M059J (cell line): ENCODE measurements at regions not wholly inside any gene's neighbourhood (a gene's known extent, or its start where the extent isn't known, plus 50 kb on each side); places are given as distances from the start of the nearest gene placed in this dataset.
A peak's percentile ranks its signal among the peaks of the same experiment; 100 is the strongest.

Experiments used
- DNase-seq: peaks from one replicate; pipeline ENCODE4 v3.0.0-alpha.2; 2012; ENCODE audit warnings: low read depth

DNA sequence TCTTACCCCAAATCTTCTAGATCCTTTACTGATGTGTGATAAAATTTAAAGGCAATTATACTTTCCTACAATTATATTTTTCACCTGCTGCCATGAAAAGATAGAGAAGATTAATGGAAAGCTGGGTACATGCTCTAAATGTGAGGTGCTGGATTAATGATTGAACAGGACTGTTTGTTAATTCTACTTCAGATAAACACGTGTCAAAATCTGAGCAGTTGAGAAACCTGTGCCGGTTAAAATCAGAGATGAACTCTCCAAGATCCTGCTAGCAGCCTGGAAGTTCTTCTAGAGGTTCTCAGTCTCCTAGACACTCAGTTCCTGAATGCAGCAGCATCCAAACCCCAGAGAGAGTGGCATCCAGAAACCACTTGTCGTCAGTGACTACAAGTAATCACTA is 69.2 kb downstream of the INHBA start:
- DNase-seq: no peak

GRCh38 chr7:41630741-41631140 is 72.1 kb downstream of the INHBA start:
- peak; percentile 37 for DNase-seq

DNA sequence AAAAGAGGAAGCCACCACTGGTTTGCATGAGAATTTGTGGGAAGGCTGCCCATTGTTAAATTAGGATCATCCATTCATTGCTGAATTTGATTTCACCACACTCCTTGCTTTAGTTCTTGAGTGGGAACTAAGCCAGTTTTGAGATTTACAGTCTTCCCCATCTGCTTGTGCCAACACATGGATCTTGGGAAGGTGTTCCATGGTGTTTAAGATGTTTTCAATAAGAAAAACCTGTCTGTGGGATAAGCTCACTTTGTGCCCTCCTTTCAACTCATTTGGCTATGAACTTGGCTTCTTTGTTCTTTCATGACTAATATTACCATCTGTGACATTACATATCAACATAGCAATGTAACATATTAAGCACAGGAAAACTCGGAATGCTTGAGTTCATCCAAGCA is 73.2 kb downstream of the INHBA start:
- DNase-seq: no peak

DNA sequence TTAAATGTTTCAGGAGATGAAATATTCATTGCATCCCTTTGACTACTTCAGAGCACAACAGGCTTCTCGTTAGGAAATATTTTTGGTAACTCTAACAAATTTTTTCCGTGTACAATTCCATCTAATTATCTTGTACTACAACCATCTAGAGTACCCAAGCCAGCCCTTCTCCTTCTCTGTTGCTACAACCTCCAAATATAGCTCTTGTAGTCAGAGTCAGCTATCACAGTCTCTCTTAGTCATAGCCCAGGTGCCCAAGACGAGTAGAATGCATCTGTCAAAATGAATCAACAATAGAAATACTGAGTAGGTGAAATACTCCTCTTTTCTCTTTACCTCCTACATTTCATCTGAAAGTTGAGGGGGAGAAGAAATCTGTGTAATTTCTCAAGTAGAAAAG is 74.0 kb downstream of the INHBA start:
- peak; percentile 48 for DNase-seq

- no peak for DNase-seq
Observed at GRCh38 chr7:41627645-41628298, 75.1 kb downstream of the INHBA start.

DNA sequence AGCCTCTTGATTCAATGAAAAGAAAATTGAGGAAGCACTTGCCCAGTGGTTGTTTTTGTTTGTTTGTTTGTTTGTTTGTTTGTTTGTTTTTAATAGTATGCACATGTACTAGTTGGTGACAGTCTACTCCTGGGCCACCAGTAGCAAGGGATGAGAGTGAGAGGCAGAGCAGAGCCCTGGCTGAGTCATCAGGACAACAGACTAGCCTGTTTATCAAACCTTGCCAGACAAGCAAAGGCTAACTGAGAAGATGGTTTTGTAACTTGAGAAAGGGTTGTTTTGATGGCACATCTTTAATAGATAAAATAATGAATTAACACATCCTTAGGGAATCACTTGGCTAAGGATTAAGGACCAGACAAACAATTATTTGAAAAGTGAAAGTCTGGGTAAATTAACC is 78.1 kb downstream of the INHBA start:
- peak; percentile 67 for DNase-seq

DNA sequence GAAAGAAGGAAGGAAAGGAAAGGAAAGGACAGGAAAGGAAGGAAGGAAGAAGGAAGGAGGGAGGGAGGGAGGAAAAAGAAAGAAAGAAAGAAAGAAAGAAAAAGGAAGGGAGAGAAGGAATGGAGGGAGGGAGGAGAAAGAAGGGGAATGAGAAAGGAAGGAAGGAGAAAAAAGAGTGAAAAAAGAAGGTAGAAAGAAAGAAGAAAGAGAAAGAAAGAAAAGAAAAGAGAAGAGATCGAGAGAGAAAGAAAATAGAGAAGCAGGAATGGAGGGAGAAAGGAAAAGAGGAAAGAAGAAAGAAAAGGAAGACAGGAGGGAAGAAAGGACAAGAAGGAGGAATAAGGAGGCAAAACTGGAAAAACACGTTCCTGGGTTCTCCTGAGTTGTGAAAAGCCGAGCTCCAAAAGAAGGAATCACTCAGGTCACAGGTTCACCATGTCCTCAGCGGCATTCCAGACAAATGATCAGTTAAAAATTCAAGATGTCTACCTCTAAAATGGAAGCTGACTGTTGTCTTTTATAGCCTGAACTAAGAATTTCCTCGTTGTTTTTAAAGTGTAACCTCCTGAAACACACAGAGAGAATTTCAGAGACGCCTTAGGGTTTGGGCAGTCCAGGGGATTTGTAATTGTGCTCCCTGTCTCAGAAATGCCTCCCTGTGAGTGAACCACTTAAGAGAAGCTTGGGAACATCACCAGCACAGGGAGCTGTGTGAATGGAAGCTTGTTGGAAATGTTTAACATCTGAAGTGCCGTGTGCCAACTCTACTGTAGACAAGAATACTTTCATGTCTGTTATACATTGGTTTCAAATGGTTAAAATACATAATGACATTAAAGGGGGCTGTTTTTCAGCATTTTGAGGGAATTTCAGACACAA is 80.7 kb downstream of the INHBA start:
- DNase-seq: peak; percentile 58

DNA sequence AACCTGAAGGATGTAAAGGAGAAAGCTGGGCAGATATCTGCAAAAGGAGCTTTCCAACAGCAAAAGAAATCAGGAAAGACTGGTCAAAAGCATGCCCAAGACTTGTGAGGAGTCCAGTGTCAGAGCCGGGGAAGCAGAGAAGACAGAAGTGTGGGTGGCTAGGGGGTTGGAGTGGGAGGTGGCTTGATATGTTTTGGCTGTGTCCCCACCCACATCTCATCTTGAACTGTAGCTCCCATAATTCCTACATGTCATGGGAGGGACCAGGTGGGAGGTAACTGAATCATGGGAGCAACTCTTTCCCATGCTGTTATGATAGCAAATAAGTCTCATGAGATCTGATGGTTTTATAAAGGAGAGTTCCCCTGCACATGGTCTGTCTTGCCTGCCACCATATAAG is 84.9 kb downstream of the INHBA start:
- DNase-seq: no peak

DNA sequence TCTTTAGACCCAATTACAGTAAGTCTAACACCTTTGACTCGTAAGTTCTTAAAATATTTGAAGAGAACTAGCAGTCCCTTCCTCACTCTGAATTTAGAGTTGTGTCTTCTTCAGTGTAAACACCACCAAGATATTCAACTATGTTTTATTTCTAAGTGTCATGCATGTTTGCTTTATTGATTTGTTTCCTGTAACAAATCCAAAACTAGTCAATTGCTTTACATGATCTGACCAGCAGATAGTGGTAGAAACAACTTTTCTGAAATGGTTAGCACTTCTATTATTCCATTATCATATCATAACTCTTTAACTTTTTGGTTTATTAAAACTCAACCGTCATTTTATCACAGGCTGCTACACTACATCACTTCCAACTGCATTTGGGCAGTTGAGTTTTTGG is 90.1 kb downstream of the INHBA start:
- no peak for DNase-seq

DNA sequence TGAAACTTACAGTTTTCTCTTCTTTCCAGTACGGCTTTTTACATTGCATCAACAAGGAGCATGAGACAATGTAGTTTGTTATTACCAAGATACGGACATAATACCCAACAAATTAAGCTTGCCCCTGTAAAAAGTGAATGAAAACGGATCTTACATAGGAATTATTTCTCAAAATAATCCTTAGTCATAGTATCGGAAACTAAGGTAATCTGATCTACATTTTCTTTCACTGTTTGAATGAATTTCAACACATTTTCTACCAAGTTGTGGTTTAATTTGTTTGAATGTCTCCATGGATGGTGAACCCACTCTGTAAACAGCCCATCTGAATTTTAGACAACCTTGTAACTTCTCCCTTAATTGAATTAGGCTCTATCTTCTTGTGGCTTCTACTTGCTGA is 90.5 kb downstream of the INHBA start:
- no peak for DNase-seq

DNA sequence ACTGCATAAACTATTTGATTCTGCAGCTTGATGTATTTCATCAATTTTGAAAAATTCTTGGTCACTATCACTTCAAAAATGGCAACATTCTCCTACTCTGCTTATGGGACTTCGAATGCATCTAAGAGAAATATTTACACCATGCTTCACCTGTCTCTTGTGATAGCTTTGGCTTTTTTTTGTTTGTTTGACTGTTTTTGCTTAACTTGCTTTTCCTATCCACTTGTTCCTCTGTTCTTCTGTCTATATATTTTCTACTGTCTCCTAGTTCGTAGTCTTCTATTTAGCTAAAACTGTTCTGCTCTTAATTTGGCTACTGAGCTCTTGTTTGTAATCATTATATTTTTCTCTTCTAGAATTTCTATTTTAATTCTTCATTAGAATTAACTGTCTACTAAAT is 94.4 kb downstream of the INHBA start:
- DNase-seq: no peak

DNA sequence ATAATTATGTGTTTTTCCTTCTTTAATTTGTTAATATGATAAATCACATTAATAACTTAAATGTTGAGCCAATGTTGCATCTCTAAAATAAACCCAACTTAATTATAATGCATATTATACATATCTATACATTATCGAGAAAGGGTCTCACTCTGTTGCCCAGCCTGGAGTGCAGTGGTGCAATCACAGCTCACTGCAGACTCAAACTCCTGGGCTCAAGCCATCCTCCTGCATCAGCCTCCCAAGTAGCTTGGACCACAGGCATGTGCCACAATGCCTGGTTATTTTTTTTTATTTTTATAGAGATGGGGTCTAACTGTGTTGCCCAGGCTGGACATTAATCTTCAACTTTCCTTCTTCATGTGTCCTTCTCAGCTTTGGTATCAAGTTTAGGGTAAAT is 98.9 kb downstream of the INHBA start:
- DNase-seq: no peak

DNA sequence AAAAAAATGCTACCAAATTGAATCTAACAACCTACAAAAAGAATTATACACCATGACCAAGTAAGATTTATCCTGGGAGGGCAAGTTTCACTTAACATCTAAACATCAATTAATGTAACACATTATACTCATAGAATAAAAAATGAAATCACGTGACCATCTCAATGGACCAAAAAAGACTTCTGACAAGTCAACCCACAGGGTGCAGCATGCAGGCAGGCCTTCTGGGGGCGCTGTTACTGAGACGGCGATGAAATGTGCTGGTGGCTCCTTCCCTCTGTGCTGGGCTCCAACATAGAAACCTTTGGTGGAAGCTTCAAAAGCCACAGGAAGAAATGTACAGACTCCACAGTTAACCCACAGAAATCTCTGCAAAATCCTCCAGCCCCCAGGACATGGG is 103.1 kb downstream of the INHBA start:
- DNase-seq: no peak

DNA sequence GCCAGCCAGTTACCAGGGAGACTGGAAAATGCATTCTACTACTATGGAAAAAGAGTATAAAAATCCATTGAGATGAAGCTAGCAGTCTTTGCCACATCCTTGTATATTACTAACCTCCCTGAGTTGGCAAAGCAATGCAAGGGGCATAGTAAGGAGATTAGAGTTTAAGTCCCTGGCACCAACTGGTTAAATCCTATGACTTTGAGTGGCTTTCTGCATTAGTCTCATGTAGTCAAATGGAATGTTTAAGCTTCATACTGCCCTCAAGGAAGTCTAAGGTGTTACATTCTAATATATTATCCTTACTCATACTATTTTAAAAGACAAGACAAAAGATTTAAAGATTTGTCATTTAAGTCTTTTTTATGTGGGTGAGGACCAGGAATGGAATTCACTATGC is 110.1 kb downstream of the INHBA start:
- no peak for DNase-seq

GRCh38 chr7:41592236-41592635 is 110.7 kb downstream of the INHBA start:
- no peak for DNase-seq

- no peak for DNase-seq
Observed at GRCh38 chr7:41590986-41591385, 111.9 kb downstream of the INHBA start.

DNA sequence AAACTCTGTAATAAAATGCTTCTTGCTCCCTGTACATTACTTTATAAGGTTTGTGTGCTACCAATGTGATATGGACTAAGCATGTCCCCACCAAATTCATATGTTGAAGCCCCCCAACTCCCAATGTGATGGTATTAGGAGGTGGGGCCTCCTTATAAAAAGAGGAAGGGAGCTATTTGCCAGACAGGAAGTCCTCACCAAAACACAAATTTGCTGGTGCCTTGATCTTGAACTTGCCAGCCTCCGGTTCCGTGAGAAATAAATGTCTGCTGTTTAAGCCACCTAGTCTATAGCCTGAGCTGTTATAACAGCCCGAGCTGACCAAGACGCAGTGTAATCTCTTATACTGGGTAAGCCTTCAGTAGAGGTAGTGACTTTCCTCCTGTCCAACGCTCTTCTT is 114.5 kb downstream of the INHBA start:
- DNase-seq: no peak

DNA sequence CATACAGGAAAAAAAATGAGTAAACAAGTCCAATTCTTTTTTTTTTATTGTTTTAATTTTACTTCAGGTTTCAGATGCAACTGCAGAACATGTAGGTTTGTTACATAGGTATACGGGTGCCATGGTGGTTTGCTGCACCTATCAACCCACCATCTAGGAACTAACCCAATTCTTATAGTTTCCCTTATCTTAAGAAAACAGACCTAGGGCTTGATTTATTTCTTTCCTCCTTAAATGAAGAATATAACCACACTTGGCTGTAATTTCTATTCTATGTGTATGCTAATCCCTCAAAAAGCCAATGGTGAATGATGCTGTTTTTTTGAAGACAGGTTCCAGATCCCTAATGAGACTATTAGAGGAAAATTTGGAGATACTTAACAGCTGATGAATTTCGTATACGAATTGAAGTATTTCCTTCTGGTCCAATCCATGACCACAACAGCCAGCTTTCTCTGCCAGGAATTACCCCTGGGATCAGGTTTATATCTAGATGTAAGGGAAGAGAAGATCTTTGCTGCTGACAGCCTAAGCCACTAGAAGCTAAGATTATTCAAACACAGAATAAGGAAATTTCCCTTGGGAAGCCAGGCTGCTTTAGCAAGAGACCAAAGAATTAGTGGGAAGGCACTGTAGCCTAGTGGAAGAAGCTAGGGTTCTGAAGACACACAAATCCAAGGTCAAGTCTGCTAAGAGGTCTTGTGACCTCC is 115.8 kb downstream of the INHBA start:
- no peak for DNase-seq

DNA sequence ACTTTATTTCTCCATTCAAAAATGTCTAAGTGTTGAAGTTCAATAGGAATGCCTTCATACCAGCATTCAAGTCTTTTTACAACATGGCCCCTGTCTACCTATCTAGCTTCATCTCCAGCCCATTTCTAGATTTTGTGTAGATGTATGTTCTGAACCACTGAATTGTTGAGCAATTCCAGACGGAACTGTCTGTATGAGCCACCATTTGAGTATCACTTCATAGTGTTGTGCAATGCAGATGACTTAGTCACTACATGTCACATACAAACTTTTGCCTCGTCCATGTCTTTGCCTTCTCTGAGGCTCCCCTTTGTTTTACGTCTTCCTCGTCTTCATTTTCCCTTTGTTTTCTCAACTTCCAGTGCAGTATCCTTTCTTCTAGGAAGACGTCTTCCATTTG is 118.1 kb downstream of the INHBA start:
- DNase-seq: no peak

DNA sequence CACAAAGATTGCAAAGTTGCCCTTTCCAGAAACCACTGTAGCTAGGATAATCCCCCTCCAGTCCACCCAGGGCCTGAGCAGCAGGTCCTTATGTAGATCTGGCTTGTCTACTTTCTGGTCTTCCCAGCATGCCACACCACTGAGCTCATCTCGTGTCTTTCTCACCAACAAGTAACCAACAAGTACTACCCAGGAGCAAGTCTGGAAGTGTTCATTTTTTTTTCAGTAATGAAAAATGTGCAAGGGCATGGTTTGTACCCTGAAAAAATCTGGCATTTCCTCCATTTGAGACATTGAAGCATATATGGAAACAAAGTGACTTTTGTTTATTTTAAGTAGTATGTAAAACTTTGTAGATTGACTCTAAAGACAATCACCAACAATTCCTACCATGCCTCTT is 120.8 kb downstream of the INHBA start:
- DNase-seq: no peak

DNA sequence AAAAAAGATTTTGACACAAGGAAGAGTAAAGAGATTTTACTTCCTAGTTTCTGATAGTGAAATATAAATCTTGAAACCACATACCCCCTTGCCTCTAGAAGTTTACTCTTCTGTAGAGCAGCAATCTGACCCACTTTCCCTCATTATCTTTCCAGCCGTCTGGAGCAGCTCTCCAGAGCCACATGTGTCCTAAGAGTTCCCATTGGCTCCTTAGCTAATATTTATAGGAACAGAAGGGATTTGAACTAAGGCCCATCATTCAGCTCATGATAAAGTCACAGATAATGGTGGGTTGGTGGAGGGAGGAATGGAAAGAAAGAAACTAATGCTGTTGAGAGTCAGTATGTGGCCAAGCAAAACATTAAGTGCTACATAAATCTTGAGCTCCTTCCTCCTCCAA is 121.8 kb downstream of the INHBA start:
- no peak for DNase-seq

DNA sequence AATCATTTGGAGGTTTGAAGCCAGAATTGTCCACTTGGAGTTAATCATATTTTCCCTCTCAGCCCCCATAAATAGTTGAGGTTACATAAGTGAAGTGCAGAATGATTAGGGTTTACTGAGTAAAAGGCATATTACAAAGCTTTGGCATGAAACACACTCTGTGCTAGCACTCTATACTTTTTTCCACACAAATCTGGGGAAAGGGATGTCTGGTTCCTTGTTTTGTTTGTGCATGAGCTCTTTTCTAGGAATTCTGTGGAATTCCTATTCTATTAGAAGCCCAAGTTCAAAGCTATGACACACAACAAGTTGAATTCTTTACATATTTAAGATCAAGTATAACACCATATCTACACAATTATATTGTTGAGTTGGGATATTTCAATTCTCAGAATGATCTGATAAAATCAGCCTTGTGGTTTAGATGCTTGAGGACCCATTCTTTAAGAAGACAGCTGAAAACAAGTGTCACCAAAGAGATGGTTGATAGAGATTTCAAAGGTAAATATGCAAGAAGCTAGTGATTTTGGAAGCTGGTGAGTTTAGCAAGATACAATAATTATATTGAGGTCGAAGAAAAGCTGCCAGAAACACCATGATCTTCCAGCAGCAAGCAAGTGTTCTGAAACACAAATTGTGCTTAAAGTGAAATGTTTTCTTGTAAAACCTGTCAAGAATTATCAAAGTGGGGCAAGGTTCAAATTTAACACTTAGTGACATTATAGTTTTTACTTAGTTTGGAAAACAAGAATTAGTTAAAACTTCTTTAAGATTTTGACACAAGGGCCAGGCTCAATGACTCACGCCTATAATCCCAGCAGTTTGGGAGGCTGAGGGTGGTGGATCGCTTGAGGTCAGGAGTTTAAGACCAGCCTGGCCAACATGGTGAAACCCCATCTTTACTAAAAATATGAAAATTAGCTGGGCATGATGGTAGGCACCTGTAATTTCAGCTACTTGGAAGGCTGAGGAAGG is 122.6 kb downstream of the INHBA start:
- peak; percentile 96 for DNase-seq
